CD4-positive, alpha-beta T cell treated with Interleukin-6 for 4 hours (primary cell): ENCODE measurements at regions not wholly inside any gene's neighbourhood (a gene's known extent, or its start where the extent isn't known, plus 50 kb on each side); places are given as distances from the start of the nearest gene placed in this dataset.
"Not testable (repeated sequence)": the region's sequence is repeated elsewhere in the genome, so short reads cannot be mapped to it uniquely, and the experiment has no call there.

ENCODE experiments used
- DNase-seq: peaks from one replicate; pipeline ENCODE4 v3.0.0-alpha.2; 2020; ENCODE audit warnings: mixed read lengths

DNA sequence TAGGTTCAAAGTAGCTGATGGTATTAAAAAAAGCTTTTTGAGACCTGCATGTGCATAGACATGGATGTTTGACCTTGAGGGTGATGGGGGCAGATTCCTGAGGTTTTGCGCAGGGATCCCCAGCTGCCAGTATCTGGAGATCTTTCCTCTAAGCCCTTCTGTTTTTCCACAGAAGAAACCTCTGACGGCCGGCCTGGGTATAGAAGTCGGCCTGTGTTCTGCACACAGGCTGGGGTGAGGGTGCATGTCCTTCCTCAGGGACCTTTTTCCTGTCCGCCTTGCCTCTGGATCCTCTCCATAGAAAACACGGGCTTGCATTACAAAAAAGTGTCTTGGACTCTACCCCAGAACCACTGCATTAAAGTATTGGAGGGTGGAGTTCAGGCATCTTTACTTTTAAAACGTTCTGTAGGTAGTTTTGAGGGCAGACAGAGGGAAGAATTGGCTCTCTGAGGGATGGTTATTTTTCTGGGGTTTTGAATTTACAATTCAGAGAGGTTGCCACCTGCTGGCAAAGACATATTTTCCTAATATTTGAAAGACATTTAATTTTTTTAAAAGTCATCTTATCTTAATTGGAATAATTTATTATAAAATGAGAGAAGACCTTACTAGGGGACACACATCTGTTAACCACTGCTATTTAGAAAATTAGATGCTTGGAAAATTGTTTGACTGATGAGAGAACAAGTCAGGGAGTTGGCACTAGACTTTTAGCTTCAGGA lies 350.6 kb downstream of the DCDC2C start:
- DNase-seq: no peak

DNA sequence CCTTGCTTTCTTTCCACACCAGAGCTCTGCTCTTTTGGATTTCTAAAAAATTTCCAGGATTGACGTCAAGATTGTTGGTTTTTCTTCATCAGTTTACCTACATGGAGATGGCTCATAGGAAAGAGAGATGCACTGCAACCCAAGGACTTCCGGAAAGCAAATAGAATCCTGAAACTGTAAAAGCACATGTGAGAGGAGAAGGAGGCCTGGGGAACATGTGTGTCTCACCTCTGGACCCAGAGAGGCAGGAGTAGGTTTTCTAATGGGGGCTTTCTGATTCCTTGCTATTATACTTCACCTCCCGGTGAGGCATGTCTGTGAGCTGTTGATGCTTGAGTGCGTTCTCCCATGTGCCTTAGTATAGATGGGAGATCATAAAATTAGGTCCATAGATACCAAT lies 362.8 kb downstream of the DCDC2C start:
- no peak for DNase-seq

DNA sequence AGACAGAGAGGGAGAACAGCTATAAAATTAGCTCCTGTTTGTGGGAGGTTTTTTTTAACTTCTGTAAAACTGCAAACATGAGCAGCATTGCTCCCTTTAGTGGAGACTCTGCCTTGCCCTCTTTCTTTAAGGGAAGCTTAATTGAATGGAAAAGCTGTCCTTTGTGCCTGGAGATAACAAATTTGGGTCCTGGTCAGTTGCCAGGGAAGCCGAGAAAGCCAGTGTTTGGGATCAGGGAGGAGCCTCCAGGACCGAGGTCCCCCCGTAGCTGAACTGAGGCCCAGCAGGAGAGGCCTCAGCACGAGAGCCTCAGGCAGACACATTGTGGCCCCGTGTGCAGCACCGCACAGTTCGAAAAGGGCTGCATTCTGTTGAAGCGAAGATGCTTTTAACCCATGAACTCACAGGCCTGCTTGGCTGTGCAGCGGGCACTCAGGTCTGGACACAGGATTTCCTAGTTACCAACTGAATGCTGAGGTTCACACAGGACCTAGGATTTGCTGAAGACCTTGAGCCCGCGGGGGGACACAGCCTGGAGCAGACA lies 369.7 kb downstream of the DCDC2C start:
- no peak for DNase-seq

DNA sequence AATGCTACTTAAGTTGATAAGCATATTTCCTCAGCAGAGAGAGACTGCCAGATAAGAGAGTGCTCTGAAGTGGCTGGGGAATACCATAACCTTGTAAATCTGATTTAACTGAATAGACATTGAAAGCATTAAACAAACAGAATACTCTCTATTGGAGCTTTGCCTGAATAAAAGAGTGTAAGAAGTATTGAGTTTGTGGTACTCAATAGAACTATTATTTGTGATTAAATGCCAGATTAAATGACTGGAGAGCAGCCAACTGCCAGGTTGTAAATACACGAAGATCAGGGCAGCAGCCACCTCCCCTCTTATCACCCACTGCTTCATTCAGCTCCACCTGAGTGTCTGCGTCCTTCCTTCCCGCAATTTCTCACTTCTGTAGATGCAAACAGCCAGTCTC lies 373.6 kb downstream of the DCDC2C start:
- no peak for DNase-seq

DNA sequence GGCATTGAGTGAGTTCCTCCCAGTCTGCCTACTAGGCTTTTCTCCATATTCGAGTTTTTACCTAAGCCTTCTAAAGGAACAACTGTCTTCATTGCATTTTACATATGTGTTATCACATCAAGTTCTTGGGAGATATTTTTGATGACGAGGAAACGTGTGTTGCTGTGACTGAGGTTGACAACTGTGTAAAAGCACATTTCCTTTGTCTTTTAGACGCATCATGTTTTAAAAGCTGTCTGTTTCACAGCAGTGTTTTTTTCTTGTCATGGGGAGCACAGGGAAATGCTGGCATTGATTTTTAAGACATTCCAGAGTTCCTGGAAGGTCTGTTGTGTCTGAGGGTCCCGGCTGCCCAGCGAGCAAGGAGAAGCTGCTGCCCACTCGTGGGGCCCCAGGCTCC lies 381.8 kb downstream of the DCDC2C start:
- no peak for DNase-seq

DNA sequence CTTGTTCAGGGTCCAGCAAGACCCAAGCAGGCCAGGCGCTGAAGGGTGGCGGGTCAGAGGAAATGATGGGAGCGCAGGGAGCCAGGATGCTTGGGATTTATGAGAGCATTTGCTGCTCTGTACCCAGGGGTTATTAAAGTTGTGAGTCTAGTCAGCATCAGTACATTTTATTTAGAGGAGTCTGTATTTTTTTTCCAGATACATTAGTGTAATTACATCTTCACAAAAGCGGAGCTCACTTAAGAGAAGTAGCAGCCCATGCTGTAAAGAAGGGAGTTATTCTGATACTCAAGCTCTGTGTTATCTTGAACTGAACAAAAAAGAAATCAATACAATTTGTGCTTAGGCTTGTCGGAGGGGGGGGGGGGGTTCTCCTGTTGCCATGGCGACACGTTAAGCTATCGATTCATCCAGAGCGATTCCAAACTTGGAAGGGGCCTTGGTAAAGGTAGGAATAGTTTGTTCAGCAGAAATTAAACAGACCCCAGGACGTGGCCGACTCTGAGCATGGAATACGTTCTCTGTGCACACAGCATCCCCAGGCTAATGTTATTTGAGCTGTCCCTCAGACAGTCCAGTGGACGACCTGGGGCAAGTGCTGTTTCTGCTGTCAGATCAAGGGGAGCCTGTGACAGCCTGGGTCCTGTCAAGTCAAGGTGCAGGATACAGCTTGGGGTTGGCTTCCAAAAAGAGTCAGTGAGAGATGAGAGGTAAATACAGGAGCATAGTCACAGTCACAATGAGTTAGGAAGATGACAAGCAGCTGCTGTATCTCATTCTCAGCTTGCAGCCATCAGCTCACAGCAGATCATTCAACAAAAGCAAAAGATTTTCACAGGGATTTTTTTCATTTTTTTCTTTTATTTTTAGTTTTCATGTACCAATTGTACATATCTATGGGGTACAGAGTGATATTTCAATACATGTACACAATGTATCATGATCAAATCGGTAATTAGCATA lies 387.6 kb downstream of the DCDC2C start:
- DNase-seq: no peak

DNA sequence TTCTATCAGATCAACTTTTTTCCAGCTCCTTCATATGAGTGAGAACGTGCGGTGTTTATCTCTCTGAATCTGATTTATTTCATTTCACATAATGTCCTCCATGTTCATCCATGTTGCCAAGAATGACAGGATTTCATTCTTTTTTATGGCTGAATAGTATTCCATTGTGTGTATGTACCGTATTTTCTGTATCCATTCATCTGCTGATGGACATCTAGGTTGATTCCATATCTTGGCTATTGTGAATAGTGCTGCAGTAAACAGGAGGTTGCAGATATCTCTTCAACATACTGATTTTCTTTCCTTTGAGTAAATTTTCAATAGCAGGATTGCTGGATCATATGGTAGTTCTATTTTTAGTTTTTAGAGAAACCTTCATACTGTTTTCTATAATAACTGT lies 388.5 kb downstream of the DCDC2C start:
- no peak for DNase-seq

DNA sequence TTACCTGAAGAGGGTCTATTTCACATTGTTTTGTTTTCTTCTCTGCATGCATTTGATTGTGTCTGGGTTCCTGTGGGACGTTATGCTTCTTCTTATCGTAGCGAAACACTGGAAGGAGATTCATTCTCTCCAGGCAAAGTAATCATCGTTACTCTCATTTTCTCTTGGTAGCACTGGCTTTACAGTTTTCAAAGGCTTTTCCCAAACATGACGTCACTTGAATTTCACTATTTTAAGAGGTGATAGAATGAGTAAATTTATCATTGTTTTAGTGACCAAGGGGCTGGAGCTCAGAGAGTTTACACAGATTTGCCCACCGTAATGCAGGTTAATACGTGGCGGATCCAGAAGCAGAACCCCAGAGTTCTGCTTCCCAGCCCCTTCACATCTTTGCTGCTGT lies 391.4 kb downstream of the DCDC2C start:
- no peak for DNase-seq

DNA sequence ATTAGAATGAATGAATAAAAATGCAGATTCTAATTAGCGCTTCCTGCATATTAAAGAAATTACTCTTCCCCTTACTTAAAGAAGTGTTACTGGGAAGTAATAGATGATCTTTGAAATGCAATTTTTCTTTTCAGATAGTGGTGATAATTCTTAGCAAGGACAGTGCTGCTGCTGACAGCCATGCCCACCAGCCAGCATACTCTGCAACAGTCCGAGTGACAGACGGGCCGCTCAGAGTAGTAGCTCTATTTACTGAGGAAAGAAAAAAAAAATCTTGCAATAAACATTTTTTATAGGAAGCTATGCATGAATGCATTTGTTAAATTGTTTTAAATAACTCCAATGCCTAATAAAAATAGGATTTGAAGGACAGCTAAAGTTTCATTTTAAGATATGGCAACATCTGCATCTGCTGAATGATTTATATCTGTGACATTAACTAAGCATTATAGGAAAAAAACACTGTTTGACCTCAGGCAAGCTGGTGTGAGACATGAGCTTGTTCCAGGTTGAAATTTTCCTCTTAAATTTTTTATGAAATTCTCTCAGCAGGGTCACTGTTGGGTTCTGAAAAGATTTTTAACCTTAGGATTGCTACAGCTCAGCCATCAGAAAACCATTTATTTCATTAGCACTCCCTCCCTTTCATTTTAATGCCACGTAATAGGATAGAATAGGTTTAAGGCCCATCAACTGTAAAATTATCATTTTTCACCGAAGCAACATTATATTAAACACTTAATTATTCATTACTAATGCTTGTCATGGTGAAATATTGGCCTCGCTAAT lies 393.8 kb downstream of the DCDC2C start:
- DNase-seq: no peak

DNA sequence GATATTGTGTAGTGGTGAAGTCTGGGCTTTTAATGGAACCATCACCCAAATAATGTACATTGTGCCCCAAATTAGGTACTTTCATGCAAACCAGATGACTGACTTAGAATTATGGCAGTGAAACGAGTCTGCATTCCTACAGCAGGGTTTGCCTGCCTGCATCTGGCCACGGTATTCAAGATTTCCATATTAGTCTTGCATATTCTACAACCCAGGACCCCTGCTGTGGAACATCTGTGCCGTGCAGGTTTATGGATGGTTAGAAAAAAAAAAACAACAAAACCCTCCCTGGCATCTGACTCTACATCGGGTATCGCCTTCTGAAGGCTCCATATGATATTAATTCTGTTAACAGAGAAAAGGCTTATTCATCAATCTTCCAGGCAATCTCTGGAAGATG lies 394.8 kb downstream of the DCDC2C start:
- no peak for DNase-seq

DNA sequence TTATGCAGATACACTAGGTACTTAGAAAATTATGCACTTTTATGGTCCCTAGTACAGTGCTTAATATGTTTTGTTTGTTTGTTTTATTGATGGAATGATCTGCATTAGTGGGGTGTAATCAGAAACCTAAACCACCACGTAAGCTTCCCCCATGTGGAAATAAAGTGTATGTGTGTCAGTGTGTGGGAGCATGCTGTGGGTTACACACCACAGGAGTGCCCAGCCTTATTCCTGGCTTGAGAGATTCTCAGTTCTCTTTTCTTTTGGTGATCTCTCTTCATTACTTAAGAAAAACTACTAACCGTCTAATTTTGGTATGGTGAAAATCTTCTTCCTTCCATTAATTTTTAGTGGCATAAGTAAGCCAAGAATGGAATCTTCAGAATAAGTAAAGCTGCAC lies 398.6 kb downstream of the DCDC2C start:
- DNase-seq: no peak

DNA sequence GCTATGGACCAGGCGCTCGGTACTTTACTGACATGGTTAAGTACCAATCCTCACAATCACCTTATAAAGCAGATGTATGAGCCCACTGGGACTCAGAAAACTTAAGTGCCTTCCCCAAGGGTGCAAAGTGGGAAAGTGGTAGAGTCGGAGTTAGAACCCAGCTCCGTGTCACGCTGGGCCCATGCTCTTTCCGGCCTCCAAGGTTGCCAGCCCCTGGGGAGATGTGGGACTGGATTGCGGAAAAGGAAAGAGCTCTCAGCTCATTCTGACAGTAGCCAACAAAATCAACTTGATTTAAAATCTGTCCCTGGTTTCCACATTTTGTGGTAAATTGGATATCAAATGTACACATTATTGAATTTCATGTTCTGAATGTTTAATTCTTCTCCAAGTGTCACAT lies 403.8 kb downstream of the DCDC2C start:
- DNase-seq: no peak

DNA sequence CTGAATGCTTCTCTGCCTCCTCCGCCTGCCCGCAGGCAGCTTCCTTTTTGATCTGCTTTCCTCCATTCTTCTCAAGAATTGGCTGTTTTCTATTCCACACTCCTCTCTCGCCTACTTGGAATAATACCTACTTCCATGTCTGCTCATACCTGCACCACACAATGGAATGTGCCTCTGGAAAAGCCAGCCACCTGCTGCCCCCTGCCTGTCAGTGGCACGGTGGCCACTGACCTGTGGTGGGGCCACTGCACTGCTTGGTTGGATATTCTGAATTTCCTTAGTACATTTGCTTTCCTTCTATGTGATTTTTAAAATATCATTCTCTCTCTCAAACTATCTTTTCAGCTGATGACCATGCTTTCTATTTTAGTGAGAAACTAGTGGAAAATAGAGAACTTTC lies 406.9 kb downstream of the DCDC2C start:
- no peak for DNase-seq

DNA sequence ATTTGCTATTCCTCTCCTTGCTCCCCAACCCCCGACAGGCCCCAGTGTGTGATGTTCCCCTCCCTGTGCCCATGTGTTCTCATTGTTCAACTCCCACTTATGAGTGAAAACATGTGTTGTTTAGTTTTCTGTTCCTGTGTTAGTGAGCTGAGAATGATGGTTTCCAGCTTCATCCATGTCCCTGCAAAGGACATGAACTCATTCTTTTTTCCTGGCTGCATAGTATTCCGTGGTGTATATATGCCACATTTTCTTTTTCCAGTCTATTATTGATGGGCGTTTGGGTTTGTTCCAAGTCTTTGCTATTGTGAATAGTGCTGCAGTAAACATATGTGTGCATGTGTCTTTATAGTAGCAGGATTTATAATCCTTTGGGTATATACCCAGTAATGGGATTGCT lies 412.1 kb downstream of the DCDC2C start:
- DNase-seq: not testable (repeated sequence)

DNA sequence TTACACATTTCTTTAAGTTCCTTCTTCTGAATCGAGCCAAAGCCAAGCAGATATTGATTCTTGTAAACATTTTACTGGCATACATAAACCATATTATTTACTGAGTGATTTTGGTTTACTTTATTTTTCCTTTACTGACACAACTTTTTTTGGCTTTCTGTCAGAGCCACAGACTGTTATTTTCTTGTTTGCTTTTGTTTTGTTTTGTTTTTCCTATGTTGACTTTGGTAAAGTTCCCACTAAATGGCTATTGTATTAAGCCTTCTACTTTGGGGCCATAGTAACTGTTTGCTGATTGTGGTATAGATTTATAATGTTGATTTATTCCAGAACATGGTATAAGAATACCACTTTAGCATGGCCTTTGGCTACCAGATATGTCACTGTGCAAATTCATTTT lies 419.4 kb downstream of the DCDC2C start:
- DNase-seq: no peak

DNA sequence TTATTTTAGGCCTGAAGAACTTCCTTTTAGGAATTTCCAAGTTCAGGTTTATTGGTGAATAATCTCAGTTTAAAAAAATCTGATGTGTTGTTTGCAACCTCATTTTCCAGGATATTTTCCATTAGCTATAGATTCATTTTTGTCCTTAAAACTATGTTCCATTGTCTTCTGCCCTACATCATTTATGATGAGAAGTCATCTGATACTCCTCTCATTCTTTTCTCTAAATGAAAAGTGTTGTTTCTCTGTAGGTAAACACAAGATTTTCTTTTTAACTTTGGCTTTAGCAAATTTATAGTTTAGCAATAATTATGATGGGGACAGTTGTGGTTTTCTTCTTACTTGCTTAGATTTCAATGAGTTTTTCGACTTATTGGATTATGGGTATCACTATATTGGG lies 427.3 kb downstream of the DCDC2C start:
- DNase-seq: no peak

DNA sequence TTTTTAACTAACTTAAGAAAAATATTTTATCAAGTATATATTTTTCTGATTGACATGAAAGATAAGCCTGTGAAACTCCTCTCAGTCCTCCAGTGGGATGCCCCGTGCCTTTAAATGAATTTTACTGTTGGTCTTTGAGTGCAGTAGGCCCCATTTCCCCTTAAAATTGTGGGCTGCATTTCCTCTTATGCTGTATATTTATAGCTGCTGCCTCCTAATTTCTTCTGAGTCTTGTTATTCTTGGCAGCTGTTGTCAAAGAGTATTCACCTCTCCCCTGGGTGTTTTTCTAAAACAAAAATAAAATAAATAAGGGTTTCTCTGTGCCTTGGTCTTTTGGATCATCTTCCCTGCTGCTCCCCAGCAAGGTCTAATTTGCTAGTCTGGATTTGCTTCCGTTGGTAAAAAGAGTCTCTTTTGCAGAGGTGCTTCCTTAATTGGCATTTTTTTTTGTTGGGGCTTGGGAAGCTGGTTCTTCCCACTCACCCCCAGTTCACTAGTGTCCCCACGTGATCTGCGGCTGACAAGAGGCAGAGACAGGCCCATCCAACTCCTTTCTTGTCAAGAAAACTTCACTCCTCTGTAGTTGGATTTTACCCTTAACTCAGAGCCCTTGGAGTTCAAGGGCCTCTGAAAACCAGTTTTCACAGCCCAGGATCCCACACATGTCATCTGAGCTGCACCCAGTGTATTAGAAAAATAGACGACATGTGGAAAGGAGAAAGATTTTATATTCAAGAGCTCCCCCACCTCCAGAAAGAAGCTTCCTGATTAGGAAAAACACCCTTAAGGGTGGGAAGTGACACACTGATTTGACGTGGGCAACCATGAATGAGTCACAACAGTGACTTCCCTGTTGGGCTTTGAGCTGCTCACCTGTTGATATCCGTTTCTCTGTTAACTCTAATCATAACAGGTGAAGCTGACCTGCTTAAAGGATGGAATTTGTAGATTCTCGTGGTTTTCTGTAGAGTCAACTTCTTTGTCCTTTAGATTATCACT lies 431.5 kb downstream of the DCDC2C start:
- DNase-seq: no peak

DNA sequence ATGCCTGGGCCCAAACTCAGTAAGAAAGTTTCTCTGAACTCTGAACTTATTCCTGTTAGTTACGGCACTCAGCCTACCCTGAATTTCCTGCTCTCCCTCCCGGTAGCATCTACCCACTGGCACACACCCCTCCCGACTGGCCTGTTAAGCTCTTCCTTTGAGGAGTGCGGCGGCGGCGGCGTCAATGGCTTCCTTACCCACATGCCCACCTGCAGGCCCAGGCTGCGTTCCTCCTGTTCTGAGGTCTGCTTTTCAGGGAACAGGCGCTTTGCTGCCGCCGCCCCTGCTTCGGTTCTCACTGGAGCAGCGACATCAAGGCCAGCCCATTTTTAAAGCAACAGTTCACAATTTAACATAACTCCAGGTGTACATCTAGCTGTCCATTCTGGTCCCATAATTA lies 432.4 kb downstream of the DCDC2C start:
- DNase-seq: no peak

DNA sequence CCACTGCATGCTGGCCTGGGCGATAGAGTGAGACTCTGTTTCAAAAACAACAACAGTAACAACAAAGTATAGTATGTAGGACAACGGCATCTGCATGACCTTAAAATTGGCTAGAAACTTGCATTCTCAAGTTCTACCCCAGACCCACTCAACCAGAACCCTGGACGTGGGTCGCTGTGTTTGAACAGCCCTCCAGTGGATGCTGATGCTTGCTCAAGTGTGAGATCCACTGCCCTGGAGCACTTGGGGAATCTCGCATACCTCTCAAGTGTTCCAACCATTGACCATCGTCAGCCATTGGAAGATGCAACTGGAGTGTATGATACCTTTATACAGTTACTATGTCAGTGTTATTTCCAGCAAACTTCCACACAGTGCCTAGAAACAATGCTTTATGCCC lies 435.9 kb downstream of the DCDC2C start:
- no peak for DNase-seq

DNA sequence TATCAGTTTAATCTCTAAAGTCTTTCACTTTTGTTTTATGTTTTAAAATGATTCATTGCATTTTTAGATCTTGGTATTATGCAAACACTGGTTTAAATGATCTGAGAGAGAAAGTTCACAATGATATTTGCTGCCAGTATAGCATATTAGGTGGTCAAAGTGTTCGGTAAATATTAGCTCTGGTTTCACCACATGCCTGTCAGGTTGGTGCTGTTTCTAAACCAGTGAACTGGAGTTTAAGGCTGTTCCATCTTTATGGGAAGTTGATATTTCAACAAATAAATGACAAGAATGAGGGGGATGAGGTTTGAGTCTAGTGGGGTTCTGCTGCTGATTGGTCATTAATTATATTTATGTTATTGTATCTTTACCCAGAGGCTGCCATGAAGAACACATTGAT lies 436.4 kb downstream of the DCDC2C start:
- DNase-seq: no peak

DNA sequence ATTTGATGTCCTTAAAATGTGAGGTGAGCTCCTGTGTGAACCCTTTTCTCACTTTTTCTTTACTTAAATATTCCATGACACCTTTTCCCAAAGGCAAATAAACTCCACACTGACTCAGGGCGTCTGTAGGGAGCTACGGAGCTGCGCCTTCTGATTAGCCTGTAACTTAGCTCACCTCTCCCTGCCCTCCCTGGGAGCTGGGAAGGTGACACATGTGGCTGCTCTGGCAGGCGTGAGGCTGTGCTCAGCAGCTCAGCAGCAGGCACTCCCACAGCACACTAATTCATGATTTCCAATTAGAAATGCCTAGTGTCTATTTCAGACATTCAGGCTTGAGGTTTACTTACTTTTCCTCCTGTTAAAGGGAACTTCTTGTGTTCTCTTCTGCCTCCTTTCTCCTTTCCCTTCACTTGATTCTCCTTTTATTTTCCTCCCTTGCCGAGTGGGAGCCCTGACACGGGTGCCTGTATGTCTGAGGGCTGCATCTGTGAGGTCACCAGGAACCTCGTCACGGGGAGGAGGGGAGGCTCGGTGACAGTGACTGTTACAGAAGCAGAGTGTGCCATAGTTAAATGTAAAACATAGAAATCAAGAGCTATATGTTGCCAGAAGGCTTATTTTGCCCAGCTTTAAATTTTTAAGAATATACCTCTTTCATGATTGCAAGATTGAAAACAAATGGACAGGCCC lies 437.1 kb downstream of the DCDC2C start:
- no peak for DNase-seq
